GM12864 (cell line): ENCODE measurements at regions not wholly inside any gene's neighbourhood (a gene's known extent, or its start where the extent isn't known, plus 50 kb on each side); places are given as distances from the start of the nearest gene placed in this dataset.
"Not testable (repeated sequence)": the region's sequence is repeated elsewhere in the genome, so short reads cannot be mapped to it uniquely, and the experiment has no call there.

Experiments used
- DNase-seq: peaks from one replicate; pipeline ENCODE4 v3.0.0-alpha.2; 2011; ENCODE audit warnings: low read depth
- H3K4me3 ChIP-seq: 2 replicates; pipeline ENCODE4 v1.5.1; 2011; ENCODE audit warnings: mild to moderate bottlenecking, low read depth, low read length, control low read depth
- CTCF ChIP-seq: IDR thresholded peaks from 2 replicates; pipeline ENCODE4 v1.5.1; 2011; ENCODE audit warnings: low read depth, mild to moderate bottlenecking, moderate library complexity, low read length, control low read depth, inconsistent platforms; ENCODE audit errors: missing control alignments

DNA sequence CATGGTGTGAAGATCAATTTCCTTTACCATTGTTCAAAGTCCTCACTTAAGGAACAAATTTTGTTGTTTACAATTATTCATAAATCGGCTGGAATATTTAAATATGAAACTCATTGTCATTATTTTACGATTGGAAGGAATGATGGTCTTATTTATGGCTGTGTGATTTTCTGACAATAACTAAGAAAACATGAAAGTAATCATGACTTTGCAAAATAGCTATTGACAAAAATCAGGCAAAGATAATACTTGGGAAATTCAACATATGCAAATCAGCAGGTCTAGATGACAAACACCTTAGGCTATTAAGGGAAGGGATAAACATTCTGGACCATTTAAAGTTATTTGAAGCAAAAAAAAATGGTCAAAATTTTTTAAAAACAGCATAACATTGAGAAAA, 654.8 kb upstream of the CNTN5 start:
- DNase-seq, result no peak
- H3K4me3 ChIP-seq, result no peak overlapping the region
- TF ChIP-seq CTCF, result no peak

GRCh38 chr11:98390391-98390790, 630.4 kb upstream of the CNTN5 start:
- TF ChIP-seq CTCF, result no peak
- DNase-seq, result no peak
- H3K4me3 ChIP-seq, result no peak overlapping the region

DNA sequence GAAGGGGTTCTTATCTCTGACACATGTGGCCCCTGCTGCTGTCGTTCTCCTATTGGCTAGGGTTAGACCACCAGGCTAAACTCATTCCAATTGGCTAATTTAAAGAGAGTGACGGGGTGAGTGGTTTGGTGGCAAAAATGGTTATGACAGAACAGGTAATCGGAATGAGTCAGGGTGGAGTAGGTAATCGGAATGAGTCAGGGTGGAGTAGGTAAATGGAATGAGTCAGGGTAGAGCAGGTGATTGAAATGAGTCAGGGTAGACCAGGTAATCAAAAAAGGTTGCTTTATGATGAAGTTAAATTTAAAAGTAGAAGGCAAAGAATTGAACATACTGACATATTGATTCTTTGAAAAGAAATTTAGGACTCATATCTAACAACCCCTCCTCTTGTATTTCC, 626.2 kb upstream of the CNTN5 start:
- DNase-seq, H3K4me3 ChIP-seq: not testable (repeated sequence)

DNA sequence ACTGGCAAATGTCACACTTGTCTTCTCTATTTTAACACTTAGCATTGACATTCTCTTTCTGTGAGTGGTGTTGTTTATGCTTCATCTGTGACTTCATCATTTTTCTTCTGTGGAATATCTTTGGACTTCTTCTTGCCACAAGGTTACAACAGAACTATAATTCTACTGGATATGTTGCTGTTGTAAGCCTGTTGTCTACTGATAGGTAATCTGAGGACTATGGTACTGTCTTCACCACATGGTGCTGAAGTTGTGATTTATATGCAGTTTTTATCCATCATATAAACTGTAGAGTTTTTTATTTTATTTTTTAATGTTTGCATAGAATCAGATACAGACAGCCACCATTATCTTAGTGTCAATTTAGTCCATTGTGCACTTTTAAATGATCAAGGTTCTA, 622.2 kb upstream of the CNTN5 start:
- TF ChIP-seq CTCF, result no peak
- no peak overlapping the region for H3K4me3 ChIP-seq
- DNase-seq, result no peak

GRCh38 chr11:98409069-98409468, 611.7 kb upstream of the CNTN5 start:
- DNase-seq, result no peak
- no peak overlapping the region for H3K4me3 ChIP-seq
- no peak for TF ChIP-seq CTCF

GRCh38 chr11:98411777-98412176, 609.0 kb upstream of the CNTN5 start:
- H3K4me3 ChIP-seq, result no peak overlapping the region
- DNase-seq, result no peak
- no peak for TF ChIP-seq CTCF

DNA sequence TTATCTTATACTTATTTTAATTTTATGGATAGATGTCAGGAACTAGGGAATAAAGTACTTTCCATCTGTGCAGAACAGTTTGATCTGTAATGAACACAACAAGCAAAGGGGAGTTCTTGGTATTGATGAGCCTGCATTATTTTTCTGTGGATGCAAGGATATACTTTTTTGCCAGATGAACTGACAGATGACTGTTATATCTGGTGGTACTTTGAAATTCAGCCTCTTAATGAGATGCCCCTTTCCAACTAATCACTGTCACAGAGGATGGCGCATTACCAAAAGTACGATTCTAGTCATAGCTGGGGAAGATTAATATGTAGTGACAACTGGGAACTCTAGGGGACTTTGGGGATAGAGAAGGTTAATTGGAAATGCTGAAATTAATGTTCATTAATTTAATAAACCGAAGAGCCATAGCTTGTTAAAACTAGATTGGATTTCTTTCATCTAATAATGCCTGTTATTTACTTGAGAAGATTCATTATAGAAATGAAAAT, 603.4 kb upstream of the CNTN5 start:
- DNase-seq, result no peak
- TF ChIP-seq CTCF, result no peak
- no peak overlapping the region for H3K4me3 ChIP-seq

- no peak for DNase-seq
- H3K4me3 ChIP-seq, result no peak overlapping the region
- TF ChIP-seq CTCF, result no peak
Measured at GRCh38 chr11:98423933-98424332, 596.8 kb upstream of the CNTN5 start.

- not testable (repeated sequence) for DNase-seq
Measured at GRCh38 chr11:98424773-98425172, 596.0 kb upstream of the CNTN5 start.

More at GRCh38 chr11:98424773-98425172, 596.0 kb upstream of the CNTN5 start:
- H3K4me3 ChIP-seq, result not testable (repeated sequence)
